GOT3 (cell line): ENCODE measurements at regions not wholly inside any gene's neighbourhood (a gene's known extent, or its start where the extent isn't known, plus 50 kb on each side); places are given as distances from the start of the nearest gene placed in this dataset.

Source experiments
- DNase-seq: peaks from one replicate; lab custom pipeline; 2025; ENCODE audit warnings: mixed read lengths; lab: John Stamatoyannopoulos, UW

DNA sequence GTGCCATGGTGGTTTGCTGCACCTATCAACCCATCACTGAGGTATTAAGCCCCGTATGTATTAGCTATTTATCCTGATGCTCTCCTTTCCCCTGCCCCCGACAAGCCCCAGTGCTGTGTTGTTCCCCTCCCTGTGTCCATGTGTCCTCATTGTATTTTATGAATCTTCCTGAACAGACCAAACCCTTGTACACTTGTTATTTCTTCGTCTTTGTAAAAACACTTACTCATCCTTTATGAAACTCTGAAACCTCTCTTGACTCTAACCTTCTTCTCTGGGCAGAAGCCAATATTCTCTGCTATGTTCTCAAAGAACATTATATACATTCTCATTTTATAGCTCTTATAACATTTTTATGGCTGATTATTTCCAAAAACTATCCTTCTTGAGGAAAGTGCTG, 746.9 kb downstream of the EFNB2 start:
- no peak for DNase-seq

DNA sequence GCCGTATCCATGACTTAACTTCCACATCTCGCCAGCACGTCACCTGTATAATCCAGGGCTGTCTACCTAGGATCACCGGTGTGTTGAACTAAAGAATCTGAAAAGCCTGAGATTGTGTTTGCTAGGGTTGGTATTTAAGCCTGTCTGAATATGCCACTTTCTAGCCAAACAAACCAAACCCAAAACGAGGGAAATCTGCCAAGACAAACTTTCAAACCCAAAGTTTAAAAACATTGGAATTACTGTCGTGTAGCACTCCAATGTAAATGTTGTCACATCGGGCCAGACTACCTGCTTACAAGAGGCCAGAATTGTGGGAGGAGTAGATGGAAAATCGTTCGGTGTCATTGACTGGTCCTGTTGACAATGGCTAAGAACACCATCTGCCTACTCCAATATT, 747.8 kb downstream of the EFNB2 start:
- DNase-seq: no peak

DNA sequence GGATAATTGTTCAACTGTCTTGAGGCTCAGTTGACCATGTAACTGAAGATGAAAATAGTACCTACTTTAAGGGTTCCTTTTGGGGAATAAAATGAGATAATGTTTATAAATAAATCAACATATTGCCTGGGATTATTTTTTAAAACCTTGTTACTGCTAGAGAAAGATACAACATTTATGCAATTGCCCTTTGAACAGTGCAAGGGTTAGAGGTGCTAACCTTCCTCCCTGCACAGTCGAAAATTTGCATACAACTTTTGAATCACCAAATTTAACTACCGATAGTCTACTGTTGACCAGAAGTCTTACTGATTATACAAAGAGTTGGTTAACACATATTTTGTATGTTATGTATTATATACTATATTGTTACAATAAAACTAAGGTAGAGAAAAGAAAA, 750.0 kb downstream of the EFNB2 start:
- DNase-seq: no peak

DNA sequence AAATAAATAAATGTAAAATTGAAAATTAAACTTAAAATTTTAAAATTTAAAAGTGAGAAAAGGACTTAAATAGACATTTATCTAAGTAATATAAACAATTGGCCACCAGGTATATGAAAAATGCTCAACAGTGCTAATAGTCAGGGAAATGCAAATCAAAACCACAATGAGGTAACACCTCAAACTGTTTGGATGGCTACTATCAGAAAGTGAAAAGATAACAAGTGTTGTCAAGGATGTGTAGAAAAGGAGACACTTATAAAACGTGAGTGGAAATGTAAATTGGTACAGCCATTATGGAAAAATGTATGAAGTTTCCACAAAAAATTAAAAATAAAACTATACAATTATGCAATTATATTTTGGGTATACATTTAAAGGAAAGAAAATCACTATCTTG, 752.2 kb downstream of the EFNB2 start:
- DNase-seq: no peak

DNA sequence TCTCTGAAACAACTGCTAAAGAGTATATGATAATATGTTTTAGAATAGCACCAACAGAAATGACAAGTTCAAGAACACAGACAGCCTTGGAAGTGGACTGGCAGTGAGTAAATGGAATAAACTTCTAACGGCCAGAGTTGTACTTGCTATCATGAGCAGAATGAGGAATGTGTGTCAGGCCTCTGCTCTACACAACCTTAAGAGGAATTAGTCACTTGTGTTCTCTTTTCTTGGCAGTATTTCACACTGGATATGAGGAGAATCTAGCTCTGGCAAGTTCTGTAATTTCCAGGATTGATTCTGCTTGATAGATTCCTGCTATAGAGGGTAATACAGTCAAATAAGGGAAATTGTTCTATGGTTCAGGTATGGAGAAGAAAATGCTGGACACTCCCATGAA, 757.3 kb downstream of the EFNB2 start:
- DNase-seq: no peak

DNA sequence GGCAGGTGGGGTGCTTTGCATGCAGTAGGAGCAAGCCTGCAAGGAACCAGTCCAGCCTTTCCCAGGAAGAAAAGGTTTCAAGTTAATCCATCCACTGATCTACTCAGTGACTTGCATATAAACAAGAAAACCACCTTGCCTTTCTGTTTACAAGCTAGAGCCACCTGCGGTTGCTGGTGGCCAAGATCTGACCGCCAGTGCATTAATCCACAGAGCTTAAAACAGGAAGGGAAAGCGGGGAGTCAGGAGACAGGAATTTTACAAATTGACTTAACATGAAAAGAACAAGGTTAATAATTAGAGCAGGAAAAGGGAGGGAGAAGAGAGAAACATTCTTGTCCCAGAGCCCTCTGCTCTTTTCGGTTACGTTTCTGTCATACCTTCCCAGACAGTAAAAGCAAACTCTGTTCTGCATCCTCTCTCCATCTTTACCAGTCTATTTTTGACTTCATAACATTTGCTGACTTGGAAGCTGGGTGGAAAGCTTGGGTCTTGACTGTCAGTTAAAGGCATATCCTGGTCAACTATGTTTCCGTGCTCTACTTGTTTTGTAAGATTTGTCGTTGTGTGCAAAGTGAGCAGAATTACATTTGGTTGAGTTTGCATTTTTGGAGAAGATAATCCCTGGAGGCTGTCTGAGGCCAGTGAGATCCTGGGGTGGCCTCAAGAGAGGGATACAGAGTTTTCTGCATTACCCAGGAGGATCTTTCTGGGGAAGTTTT, 760.6 kb downstream of the EFNB2 start:
- DNase-seq: no peak

DNA sequence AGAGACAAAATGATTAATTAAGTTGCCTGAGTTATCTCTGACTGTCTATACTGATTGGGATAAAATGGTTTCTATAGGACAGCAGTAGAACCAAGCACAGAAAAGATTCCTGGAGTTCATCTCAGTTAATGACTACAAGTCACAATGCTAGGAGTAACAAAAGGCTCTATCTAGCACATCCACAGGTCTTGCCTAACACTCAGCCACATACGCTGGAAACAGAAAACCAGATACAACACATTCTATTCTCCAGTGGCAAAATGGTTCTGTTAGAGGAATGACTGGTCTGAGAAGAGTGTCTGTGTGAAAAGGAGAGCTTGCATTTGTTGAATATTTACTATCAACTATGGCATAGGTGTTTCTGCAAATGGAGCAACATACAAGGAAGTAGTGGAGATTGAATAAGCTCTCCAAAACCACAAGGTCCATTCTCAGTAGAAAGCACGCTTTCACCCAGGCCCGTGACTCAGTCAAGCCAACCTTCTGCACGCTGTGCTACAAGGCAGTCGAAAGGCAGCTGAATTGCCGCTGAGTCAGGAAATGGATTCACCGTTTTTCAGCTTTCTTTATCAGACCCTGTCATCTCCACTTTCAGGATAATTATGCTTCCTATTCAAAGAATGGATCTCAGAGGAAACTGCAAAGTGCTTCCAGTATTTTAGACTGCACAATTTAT, 761.5 kb downstream of the EFNB2 start:
- DNase-seq: no peak

DNA sequence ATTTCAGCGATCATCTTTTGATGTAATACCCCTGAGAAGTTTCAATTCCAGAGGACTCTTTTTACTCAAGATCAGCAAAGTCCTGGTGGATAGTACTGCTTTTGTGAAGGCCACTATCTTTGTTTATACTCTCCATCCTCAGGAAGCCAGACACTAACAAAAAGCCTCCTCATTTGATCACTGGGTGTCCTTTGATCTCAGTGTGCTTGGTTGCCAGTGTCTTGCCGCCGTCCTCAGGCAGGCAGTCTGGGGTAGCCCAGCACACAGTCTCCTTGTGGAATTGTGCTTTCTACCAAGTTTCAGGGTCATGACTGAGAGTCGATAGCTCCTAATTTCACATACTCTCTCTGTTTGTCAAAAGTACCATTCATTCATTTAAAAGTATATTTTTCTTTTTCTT, 762.2 kb downstream of the EFNB2 start:
- no peak for DNase-seq

DNA sequence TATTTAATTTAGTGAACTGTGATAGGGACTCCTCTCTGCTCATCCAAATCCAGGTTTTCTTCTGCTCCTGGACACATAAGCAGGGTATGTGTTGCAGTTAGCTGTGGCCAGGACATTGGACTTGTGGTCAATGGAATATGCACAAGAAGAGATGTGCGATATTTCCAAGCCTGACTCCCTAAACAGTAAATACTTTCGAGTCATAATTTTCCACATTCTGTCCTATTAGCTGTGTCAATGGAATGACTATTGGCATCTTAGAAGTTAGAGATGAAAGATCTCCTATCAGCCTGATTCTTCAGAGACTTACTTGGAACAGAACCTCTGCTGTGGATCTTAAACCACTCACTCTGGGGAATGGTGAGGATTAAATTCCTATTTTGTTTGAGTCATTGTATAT, 771.0 kb downstream of the EFNB2 start:
- no peak for DNase-seq

DNA sequence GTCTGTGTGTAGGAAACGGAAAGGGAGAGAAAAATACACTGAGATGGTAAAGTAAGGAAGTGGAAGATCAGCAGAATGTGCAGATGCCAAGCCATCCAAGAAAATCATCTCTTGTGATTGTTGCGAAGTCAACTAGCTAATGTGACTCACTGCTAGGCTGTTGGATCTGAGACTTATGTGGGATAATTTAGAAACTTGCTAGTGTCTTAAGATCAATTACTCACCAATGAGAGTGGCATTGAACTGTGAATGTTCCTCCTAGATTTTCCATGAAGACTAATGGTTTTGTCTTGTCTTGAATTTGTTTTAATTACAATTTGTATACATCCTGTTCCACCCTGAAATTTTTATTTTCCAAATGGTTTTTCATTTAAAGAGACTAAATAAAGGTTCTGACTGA, 771.6 kb downstream of the EFNB2 start:
- DNase-seq: no peak

DNA sequence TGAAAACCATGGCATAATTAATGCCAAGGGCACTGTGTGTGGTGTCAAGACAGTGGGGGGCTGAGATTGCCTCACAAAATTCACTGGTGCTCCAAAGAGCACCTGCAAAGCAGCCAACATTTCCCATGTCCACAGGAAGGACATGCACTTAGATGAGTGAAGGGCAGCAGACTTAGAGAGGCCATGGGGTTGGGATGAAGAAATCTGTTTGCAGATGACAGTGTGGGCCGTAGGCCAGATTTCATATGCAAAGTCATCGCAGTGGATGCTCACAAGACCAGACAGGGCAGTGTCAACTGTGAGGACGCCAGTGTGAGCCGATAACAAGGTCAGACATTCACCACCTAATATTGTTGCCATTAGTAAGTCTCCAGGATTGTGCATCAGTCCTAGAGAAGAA, 773.4 kb downstream of the EFNB2 start:
- DNase-seq: no peak

DNA sequence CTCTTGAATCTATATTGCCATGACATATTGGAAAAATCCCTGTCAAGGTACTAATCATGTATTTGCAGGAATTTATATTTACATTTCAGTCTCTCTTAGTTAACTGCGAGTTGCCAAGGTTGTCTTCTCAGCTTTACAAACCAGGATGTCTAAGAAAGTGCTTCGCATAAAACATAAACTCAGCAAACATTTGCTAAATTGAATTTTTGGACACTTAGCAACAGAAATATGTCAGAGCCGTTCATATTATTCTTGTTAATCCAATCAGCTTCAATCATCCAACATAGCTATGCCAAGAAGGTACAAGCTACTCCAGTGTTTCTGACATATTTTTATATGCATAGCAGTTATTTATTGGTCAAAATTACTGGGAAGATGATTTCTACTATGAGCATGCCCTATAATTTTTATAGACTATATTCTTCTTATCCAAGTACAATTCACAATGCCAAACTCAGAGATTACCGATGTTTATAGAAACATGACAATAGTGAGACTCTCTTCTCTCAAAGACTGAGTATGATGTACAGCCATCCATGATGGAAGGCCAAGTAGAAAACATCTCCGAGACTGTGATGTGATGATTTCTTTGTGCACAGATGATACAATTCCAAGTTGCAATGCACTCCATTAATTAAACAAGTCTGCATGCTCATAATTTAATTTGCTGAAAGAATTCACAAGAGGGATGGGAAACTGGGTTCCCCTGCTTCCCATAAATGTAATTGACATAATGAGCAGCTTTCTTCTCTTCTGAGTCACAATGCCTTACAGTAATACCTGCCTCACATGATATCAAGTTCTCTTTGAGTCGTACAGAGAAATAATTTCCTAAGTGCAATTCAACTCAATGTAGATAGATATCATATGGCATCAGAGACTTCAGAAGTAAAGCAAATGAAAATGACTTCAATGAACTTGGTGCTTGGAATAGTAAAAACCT, 776.3 kb downstream of the EFNB2 start:
- no peak for DNase-seq

DNA sequence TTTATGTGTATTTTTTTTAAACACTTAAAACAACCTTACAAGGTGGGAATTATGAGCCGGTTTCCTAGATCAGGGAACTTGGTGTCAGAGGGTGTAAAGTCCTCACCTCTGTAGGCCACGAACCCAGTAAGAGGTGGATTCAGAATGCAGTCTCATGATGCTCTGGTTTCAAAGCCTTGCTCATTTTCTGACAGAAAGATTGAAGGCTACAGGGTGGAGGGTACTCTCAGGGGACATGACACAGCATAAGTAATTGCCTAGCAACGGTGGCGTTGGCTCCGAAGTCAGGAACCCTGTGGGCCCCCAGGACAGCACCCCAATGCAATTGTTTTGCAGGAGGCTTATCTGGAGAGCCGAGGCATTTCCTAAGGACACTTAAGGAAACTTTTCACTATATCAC, 794.7 kb downstream of the EFNB2 start:
- DNase-seq: no peak

DNA sequence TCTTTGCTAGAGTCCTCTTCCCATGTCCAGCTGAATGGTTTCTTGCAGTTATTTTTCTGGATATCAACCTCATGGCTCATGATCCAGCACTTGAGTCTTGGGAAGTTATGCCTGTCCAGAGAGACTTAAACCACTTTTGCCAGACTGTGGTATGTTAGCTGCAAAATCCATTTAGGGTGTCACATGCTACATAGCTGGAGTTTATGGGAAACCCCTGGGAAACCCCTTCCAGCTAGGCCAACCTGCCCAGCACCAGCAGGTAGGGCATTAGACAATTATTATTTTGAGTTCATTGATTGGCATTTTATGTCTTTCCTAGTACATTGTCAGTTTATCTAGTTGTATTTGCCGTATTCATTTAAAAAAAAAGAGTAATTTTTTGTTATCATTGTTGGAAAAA, 797.8 kb downstream of the EFNB2 start:
- no peak for DNase-seq

DNA sequence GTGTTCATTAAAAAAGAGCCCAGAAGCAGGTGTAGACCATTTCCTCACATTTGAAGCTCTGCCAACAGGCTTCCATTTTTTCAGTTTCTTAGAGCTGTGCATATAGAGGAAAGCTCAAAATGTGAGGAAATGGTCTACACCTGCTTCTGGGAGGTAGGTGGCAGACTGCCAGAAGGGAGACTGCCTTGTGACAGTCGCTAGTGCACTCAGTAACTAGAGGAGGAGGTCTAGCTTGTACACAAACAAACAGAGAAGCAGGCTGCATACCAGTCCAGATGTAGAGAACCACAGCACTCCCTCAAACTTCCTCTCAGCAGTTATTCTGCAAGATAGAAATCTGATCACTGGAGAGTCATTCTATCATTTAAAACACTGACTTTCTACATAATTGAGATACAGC, 800.2 kb downstream of the EFNB2 start:
- DNase-seq: no peak

DNA sequence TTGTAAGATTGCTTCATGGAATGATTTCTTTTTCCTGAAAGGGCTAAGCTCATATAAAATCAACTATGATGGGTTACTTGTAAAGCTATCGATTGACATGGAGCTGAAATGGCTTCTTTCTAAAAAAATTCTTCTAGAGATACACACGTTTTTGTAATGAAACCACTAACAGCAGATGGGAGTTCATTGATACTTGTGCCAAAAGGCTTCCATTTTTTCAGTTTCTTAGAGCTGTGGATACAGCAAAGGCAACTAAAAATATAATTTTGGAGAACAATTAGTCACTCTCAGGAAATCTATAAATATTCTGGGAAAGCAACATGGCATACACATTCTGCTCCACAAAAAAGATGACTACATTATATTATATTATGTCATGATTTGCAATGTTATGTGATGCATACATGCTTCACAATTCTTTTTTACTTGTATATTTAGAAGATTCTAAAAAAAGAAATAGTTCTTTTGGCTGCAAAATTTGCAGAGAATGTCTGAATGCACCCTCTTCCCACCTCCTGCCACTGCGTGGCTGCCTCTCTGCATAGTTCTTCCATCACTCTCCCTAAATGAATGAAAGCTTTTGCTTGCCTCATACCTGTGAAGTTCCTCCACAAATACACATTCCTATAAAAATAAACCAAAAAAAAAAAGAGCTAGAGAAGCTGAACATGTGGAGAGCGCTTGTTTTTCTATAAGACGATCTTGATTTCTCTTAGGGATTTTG, 802.5 kb downstream of the EFNB2 start:
- no peak for DNase-seq

DNA sequence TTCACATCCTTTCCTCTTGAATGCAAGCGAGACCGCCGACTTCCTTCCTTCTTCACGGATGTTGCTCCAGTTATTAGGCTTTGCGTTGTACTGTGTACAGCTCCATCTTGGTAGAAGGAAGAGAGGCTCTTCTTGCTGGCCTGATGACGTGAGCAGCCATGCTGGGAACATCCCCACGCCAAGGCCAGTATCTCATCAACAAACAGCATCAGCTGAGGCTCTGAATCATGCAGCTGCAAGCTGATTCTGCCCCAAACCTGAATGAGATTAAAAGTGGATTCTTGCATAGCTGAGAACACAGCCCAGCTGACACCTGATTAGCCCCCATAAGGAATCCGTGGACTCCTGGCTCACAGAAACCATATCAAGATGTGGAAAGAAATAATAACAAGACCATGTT, 809.6 kb downstream of the EFNB2 start:
- DNase-seq: no peak

DNA sequence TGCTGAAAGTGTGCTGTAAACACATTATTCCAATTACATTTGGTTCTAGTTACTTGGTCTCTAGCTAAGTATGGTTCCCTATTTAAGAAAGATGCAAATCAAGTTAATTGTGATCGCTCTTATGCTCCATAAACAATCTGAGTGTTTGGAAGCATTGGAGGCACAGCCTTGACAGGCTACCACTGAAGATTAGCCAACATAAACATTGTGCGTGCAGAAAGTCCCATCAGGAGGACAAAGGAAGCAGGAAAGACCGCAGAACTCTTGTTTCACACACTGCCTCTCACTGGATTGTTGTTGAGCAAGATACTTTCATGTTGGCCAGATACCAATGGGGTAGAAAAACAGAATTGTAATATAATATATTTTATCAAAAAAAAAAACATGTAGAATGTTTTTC, 814.4 kb downstream of the EFNB2 start:
- DNase-seq: no peak

DNA sequence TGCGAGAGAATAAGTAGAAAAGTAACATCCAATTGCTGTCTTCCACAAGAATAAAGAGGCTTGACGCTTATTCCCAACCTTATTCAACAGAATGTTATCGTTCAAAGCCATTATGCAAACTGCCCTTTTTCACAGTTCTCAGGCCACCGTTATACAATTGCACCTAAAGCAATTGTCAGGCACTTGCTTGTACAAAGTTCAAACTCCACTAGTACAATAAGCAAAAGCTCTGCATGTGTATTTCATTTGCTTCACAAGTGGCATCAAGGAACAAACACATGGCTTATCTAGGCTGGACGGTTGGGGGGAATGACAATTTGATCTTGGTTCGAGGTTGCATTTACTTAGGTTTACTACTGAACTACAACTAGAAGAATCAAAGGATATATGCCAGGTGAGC, 815.6 kb downstream of the EFNB2 start:
- no peak for DNase-seq

DNA sequence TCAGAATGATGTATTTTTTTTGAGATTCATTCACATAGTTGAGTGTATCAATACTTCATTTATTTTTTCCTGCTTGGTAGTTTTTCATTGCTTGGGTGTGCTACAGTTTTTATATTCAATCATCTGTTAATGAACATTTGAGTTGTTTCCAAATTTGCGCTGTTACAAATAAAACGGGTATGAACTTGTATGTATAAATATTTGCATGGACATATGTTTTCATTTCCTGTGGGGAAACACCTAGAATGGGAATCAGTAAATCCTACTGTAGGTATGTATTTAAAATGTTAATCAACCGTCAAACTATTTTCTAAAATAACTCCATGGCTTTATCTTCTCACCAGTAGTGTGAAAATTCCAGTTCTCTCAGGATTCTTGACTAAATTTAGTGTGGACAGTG, 826.3 kb downstream of the EFNB2 start:
- no peak for DNase-seq

DNA sequence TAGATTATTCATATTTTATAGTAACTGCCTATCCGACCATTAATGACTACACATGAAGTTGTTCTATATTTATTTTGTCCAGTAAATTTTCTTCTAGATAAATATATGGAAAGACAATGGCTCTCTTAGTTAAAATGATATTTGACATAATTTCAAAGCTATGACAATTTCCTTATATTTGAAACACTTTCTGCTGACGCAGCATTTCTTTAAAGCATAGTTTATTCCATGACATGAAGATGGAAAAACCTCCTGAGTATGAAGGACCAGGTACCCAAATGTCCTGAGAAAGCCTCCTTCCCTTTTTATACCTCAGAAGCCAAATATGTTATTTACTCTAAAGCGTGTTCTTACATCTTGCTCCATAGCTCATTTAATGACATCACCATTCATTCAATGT, 831.6 kb downstream of the EFNB2 start:
- no peak for DNase-seq

DNA sequence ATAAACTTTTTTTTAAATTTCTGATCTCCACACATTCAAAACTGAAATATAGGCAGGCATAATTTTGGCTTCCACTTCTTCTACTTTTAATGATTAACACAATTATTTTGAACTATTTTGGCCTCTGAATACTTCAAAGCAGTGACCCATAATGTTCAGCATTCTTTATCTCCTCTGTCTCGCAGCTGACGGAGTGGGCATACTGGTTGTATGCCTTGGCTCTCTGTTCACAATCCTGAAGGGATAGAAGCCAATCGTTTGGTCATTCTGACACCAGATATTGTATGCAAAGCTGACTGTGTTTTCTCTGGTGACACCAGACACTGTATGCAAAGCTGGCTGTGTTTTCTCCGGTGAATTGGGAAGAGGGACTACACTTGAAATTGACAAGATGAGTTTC, 833.0 kb downstream of the EFNB2 start:
- no peak for DNase-seq
